GM12892 (cell line): ENCODE measurements at regions not wholly inside any gene's neighbourhood (a gene's known extent, or its start where the extent isn't known, plus 50 kb on each side); places are given as distances from the start of the nearest gene placed in this dataset.

Experiments used
- POLR2A ChIP-seq: IDR thresholded peaks from 2 replicates; pipeline ENCODE4 v1.6.1; 2011; ENCODE audit warnings: low read depth, low read length, control low read depth
- POLR2AphosphoS5 ChIP-seq: IDR thresholded peaks from 2 replicates; pipeline ENCODE4 v1.6.1; 2011; ENCODE audit warnings: low read depth, low read length, control low read depth
- TAF1 ChIP-seq: IDR thresholded peaks from 2 replicates; pipeline ENCODE4 v1.6.1; 2011; ENCODE audit warnings: low read depth, mild to moderate bottlenecking, control low read depth, low read length, borderline replicate concordance

DNA sequence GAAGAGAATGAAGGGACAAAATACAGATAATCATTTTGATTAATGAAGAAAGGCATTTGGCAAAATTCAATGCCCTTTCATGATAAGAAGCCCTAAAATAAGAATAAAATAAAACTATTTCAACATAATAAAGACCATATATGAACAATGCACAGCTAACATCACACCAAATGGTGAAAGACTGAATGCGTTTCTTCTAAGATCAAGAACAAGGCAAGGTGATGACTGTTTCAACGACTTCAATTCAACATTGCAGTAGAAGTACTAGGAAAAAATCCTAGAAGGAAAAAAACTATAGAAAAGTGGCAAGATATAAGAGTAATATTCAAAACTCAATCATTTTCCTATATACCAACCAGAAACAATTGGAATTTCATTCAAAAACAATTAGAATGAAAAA lies 280.1 kb upstream of the GRM7 start:
- TF ChIP-seq POLR2A (no peak), POLR2AphosphoS5 (no peak), TAF1 (no peak)
